Chondrocyte (in vitro differentiated cells): ENCODE measurements at regions not wholly inside any gene's neighbourhood (a gene's known extent, or its start where the extent isn't known, plus 50 kb on each side); places are given as distances from the start of the nearest gene placed in this dataset.

ENCODE experiments used
- DNase-seq: peaks from one replicate; pipeline ENCODE4 v3.0.0; 2021; ENCODE audit warnings: mixed read lengths, low spot score
- H3K27ac Mint-ChIP-seq: one replicate; pipeline ENCODE4 v1.8.0; 2021; ENCODE audit warnings: mild to moderate bottlenecking, moderate library complexity, mixed read lengths; ENCODE audit not compliant: unreplicated experiment
- H3K27me3 Mint-ChIP-seq: 2 replicates; pipeline ENCODE4 v1.8.0; 2021; ENCODE audit warnings: low read depth, mixed read lengths
- H3K36me3 Mint-ChIP-seq: 2 replicates; pipeline ENCODE4 v1.8.0; 2021; ENCODE audit warnings: low read depth, mixed read lengths
- H3K4me1 Mint-ChIP-seq: 2 replicates; pipeline ENCODE4 v1.8.0; 2021; ENCODE audit warnings: low read depth, mild to moderate bottlenecking, mixed read lengths
- H3K4me3 Mint-ChIP-seq: one replicate; pipeline ENCODE4 v1.8.0; 2021; ENCODE audit warnings: mild to moderate bottlenecking, moderate library complexity, mixed read lengths; ENCODE audit not compliant: unreplicated experiment
- H3K9me3 Mint-ChIP-seq: 2 replicates; pipeline ENCODE4 v1.8.0; 2021; ENCODE audit warnings: low read depth, mixed read lengths
- CTCF ChIP-seq: fragments of 200-600 bp; sonication (generic); IDR thresholded peaks from 2 replicates; pipeline ENCODE4 v1.5.0; 2021; ENCODE audit warnings: antibody characterized with exemption, mild to moderate bottlenecking, moderate library complexity

GRCh38 chr6:169158691-169159090, 95.0 kb downstream of the THBS2 start:
- DNase-seq = no peak
- no peak overlapping the region for H3K4me3 Mint-ChIP-seq
- peaks cover 19% of the 10 kb centered on the region for H3K9me3 Mint-ChIP-seq
- H3K4me1 Mint-ChIP-seq = peaks cover 71% of the 10 kb centered on the region
- H3K27me3 Mint-ChIP-seq = no peaks in the 10 kb centered on the region
- no peak for TF ChIP-seq CTCF
- peak overlapping the region; percentile 99 for H3K27ac Mint-ChIP-seq
- peaks cover 28% of the 10 kb centered on the region for H3K36me3 Mint-ChIP-seq

- no peaks in the 10 kb centered on the region for H3K27me3 Mint-ChIP-seq
- peak overlapping the region; percentile 99 for H3K27ac Mint-ChIP-seq
- peaks cover 30% of the 10 kb centered on the region for H3K36me3 Mint-ChIP-seq
- peaks cover 66% of the 10 kb centered on the region for H3K4me1 Mint-ChIP-seq
- H3K9me3 Mint-ChIP-seq = peaks cover 23% of the 10 kb centered on the region
- TF ChIP-seq CTCF = peak; percentile 42
- H3K4me3 Mint-ChIP-seq = no peak overlapping the region
- no peak for DNase-seq
Measured at GRCh38 chr6:169158174-169158573, 95.5 kb downstream of the THBS2 start.

GRCh38 chr6:169157197-169158148, 96.2 kb downstream of the THBS2 start:
- TF ChIP-seq CTCF = no peak
- Mint-ChIP-seq H3K9me3 (peaks cover 21% of the 10 kb centered on the region), H3K27ac (peak overlapping the region; percentile 99)

GRCh38 chr6:169156793-169157147, 96.9 kb downstream of the THBS2 start:
- H3K36me3 Mint-ChIP-seq = peaks cover 21% of the 10 kb centered on the region
- peaks cover 21% of the 10 kb centered on the region for H3K9me3 Mint-ChIP-seq
- H3K4me3 Mint-ChIP-seq = no peak overlapping the region
- H3K27me3 Mint-ChIP-seq = no peaks in the 10 kb centered on the region
- peaks cover 52% of the 10 kb centered on the region for H3K4me1 Mint-ChIP-seq
- no peak overlapping the region for H3K27ac Mint-ChIP-seq
- DNase-seq = no peak
- no peak for TF ChIP-seq CTCF

More at GRCh38 chr6:169157197-169158148, 96.2 kb downstream of the THBS2 start:
- H3K4me1 Mint-ChIP-seq = peaks cover 59% of the 10 kb centered on the region
- H3K36me3 Mint-ChIP-seq = peaks cover 26% of the 10 kb centered on the region
- DNase-seq = no peak
- no peak overlapping the region for H3K4me3 Mint-ChIP-seq
- no peaks in the 10 kb centered on the region for H3K27me3 Mint-ChIP-seq

GRCh38 chr6:169156108-169156792, 97.4 kb downstream of the THBS2 start:
- Mint-ChIP-seq H3K27ac (no peak overlapping the region), H3K4me3 (no peak overlapping the region), H3K4me1 (peaks cover 46% of the 10 kb centered on the region), H3K9me3 (peaks cover 24% of the 10 kb centered on the region), H3K27me3 (no peaks in the 10 kb centered on the region), H3K36me3 (peaks cover 19% of the 10 kb centered on the region)
- no peak for TF ChIP-seq CTCF
- no peak for DNase-seq
